ENCODE measurements at regions not wholly inside any gene's neighbourhood (a gene's known extent, or its start where the extent isn't known, plus 50 kb on each side); places are given as distances from the start of the nearest gene placed in this dataset.
A peak's percentile ranks its signal among the peaks of the same experiment; 100 is the strongest.

GRCh38 chr16:55242667-55243066 is 81.3 kb upstream of the IRX6 start:
- TF ChIP-seq CTCF (conservative IDR thresholded peaks at IDR 0.05; ENCODE audit: low read length): peak; percentile 41
- no peak for TF ChIP-seq EZH2phosphoT487 (IDR thresholded peaks at IDR 0.05; ENCODE audit: borderline replicate concordance)

Data from Loucy (cell line).